SJCRH30 (cell line): ENCODE measurements at regions not wholly inside any gene's neighbourhood (a gene's known extent, or its start where the extent isn't known, plus 50 kb on each side); places are given as distances from the start of the nearest gene placed in this dataset.
"Not testable (repeated sequence)": the region's sequence is repeated elsewhere in the genome, so short reads cannot be mapped to it uniquely, and the experiment has no call there.

ENCODE experiments used
- DNase-seq, 2 experiments: peaks; one replicate each; pipeline ENCODE4 v3.0.0-alpha.2; 2015 to 2020
- H3K27ac ChIP-seq: fragments of 250-450 bp; sonication (Bioruptor Pico); 2 replicates; pipeline ENCODE4 v1.5.1; 2020; ENCODE audit warnings: mild to moderate bottlenecking, moderate library complexity
- H3K27me3 ChIP-seq: fragments of 250-450 bp; sonication (Bioruptor Pico); 2 replicates; pipeline ENCODE4 v1.5.1; 2020; ENCODE audit warnings: mild to moderate bottlenecking, moderate library complexity
- H3K36me3 ChIP-seq: fragments of 250-450 bp; sonication (Bioruptor Pico); 2 replicates; pipeline ENCODE4 v1.5.1; 2020; ENCODE audit warnings: mild to moderate bottlenecking, moderate library complexity
- H3K4me1 ChIP-seq: fragments of 250-450 bp; sonication (Bioruptor Pico); 2 replicates; pipeline ENCODE4 v1.5.1; 2020; ENCODE audit warnings: mild to moderate bottlenecking, moderate library complexity
- H3K4me3 ChIP-seq: fragments of 250-450 bp; sonication (Bioruptor Pico); 2 replicates; pipeline ENCODE4 v1.5.1; 2020; ENCODE audit warnings: mild to moderate bottlenecking, moderate library complexity
- H3K9me3 ChIP-seq: fragments of 250-450 bp; sonication (Bioruptor Pico); replicated peaks from 2 replicates; pipeline ENCODE4 v1.5.1; 2020; ENCODE audit warnings: mild to moderate bottlenecking, moderate library complexity

- Histone ChIP-seq H3K27ac (no peak overlapping the region), H3K36me3 (no peaks in the 10 kb centered on the region), H3K27me3 (no peaks in the 10 kb centered on the region), H3K4me1 (no peaks in the 10 kb centered on the region), H3K4me3 (no peak overlapping the region), H3K9me3 (no peaks in the 10 kb centered on the region)
- DNase-seq, result no peak
Observed at GRCh38 chr3:20388971-20389370, 203.0 kb upstream of the SGO1 start.

GRCh38 chr3:20380295-20380694, 194.3 kb upstream of the SGO1 start:
- Histone ChIP-seq H3K4me3 (no peak overlapping the region), H3K27ac (no peak overlapping the region), H3K27me3 (no peaks in the 10 kb centered on the region), H3K36me3 (no peaks in the 10 kb centered on the region), H3K4me1 (no peaks in the 10 kb centered on the region), H3K9me3 (no peaks in the 10 kb centered on the region)
- DNase-seq, result no peak

GRCh38 chr3:20378315-20378714, 192.3 kb upstream of the SGO1 start:
- Histone ChIP-seq H3K27ac (no peak overlapping the region), H3K4me3 (no peak overlapping the region)

GRCh38 chr3:20376665-20377217, 190.7 kb upstream of the SGO1 start:
- Histone ChIP-seq H3K9me3 (no peaks in the 10 kb centered on the region), H3K27me3 (no peaks in the 10 kb centered on the region), H3K4me3 (no peak overlapping the region), H3K27ac (no peak overlapping the region), H3K4me1 (no peaks in the 10 kb centered on the region), H3K36me3 (no peaks in the 10 kb centered on the region)
- no peak for DNase-seq

More at GRCh38 chr3:20378315-20378714, 192.3 kb upstream of the SGO1 start:
- Histone ChIP-seq H3K36me3 (no peaks in the 10 kb centered on the region), H3K4me1 (no peaks in the 10 kb centered on the region), H3K9me3 (no peaks in the 10 kb centered on the region), H3K27me3 (no peaks in the 10 kb centered on the region)
- DNase-seq, result no peak

GRCh38 chr3:20375302-20375701, 189.3 kb upstream of the SGO1 start:
- no peaks in the 10 kb centered on the region for H3K36me3 ChIP-seq
- DNase-seq, result no peak
- no peak overlapping the region for H3K4me3 ChIP-seq
- H3K4me1 ChIP-seq, result no peaks in the 10 kb centered on the region
- H3K27ac ChIP-seq, result no peak overlapping the region
- H3K9me3 ChIP-seq, result no peaks in the 10 kb centered on the region
- H3K27me3 ChIP-seq, result no peaks in the 10 kb centered on the region

GRCh38 chr3:20370273-20371063, 184.5 kb upstream of the SGO1 start:
- not testable (repeated sequence) for H3K36me3 ChIP-seq, H3K4me3 ChIP-seq, H3K9me3 ChIP-seq, H3K27ac ChIP-seq, H3K27me3 ChIP-seq, H3K4me1 ChIP-seq, DNase-seq

GRCh38 chr3:20361000-20361399, 175.0 kb upstream of the SGO1 start:
- DNase-seq, result no peak
- H3K4me3 ChIP-seq, result no peak overlapping the region
- H3K27me3 ChIP-seq, result no peaks in the 10 kb centered on the region
- H3K9me3 ChIP-seq, result no peaks in the 10 kb centered on the region
- H3K27ac ChIP-seq, result no peak overlapping the region
- H3K36me3 ChIP-seq, result no peaks in the 10 kb centered on the region
- no peaks in the 10 kb centered on the region for H3K4me1 ChIP-seq

GRCh38 chr3:20353286-20353685, 167.3 kb upstream of the SGO1 start:
- Histone ChIP-seq H3K27me3 (no peaks in the 10 kb centered on the region), H3K36me3 (no peaks in the 10 kb centered on the region), H3K9me3 (no peaks in the 10 kb centered on the region), H3K27ac (no peak overlapping the region), H3K4me1 (no peaks in the 10 kb centered on the region), H3K4me3 (no peak overlapping the region)
- no peak for DNase-seq

- Histone ChIP-seq H3K27ac (no peak overlapping the region), H3K27me3 (no peaks in the 10 kb centered on the region), H3K4me3 (no peak overlapping the region), H3K9me3 (no peaks in the 10 kb centered on the region), H3K36me3 (no peaks in the 10 kb centered on the region), H3K4me1 (no peaks in the 10 kb centered on the region)
- no peak for DNase-seq
Observed at GRCh38 chr3:20352546-20353179, 166.7 kb upstream of the SGO1 start.

- H3K4me3 ChIP-seq, result no peak overlapping the region
- H3K4me1 ChIP-seq, result no peaks in the 10 kb centered on the region
- no peaks in the 10 kb centered on the region for H3K9me3 ChIP-seq
- no peaks in the 10 kb centered on the region for H3K36me3 ChIP-seq
- no peak overlapping the region for H3K27ac ChIP-seq
- DNase-seq, result no peak
- H3K27me3 ChIP-seq, result no peaks in the 10 kb centered on the region
Observed at GRCh38 chr3:20350449-20350848, 164.4 kb upstream of the SGO1 start.

GRCh38 chr3:20346916-20347315, 160.9 kb upstream of the SGO1 start:
- no peaks in the 10 kb centered on the region for H3K9me3 ChIP-seq
- H3K4me3 ChIP-seq, result no peak overlapping the region
- DNase-seq, result no peak
- H3K27ac ChIP-seq, result no peak overlapping the region
- H3K36me3 ChIP-seq, result no peaks in the 10 kb centered on the region
- no peaks in the 10 kb centered on the region for H3K4me1 ChIP-seq
- no peaks in the 10 kb centered on the region for H3K27me3 ChIP-seq

- Histone ChIP-seq H3K4me1 (no peaks in the 10 kb centered on the region), H3K27ac (no peak overlapping the region), H3K36me3 (no peaks in the 10 kb centered on the region), H3K4me3 (no peak overlapping the region), H3K27me3 (no peaks in the 10 kb centered on the region), H3K9me3 (no peaks in the 10 kb centered on the region)
- no peak for DNase-seq
Observed at GRCh38 chr3:20346369-20346768, 160.4 kb upstream of the SGO1 start.

- no peaks in the 10 kb centered on the region for H3K27me3 ChIP-seq
- H3K36me3 ChIP-seq, result no peaks in the 10 kb centered on the region
- no peak overlapping the region for H3K4me3 ChIP-seq
- H3K9me3 ChIP-seq, result no peaks in the 10 kb centered on the region
- H3K27ac ChIP-seq, result no peak overlapping the region
- no peak for DNase-seq
- no peaks in the 10 kb centered on the region for H3K4me1 ChIP-seq
Observed at GRCh38 chr3:20344400-20344959, 158.5 kb upstream of the SGO1 start.

GRCh38 chr3:20343790-20344189, 157.8 kb upstream of the SGO1 start:
- DNase-seq, result no peak
- H3K4me3 ChIP-seq, result no peak overlapping the region
- H3K27me3 ChIP-seq, result no peaks in the 10 kb centered on the region
- no peaks in the 10 kb centered on the region for H3K36me3 ChIP-seq
- H3K27ac ChIP-seq, result no peak overlapping the region
- H3K9me3 ChIP-seq, result no peaks in the 10 kb centered on the region
- H3K4me1 ChIP-seq, result no peaks in the 10 kb centered on the region

GRCh38 chr3:20340324-20340928, 154.4 kb upstream of the SGO1 start:
- Histone ChIP-seq H3K9me3 (no peaks in the 10 kb centered on the region), H3K4me1 (no peaks in the 10 kb centered on the region), H3K27ac (no peak overlapping the region), H3K36me3 (no peaks in the 10 kb centered on the region), H3K27me3 (no peaks in the 10 kb centered on the region), H3K4me3 (no peak overlapping the region)
- DNase-seq, result peak; percentile 36 to 79
